ENCODE measurements at regions not wholly inside any gene's neighbourhood (a gene's known extent, or its start where the extent isn't known, plus 50 kb on each side); places are given as distances from the start of the nearest gene placed in this dataset.

- TF ChIP-seq POLR2A (IDR thresholded peaks at IDR 0.05; ENCODE audit: low read depth, low read length) (no peak), TAF1 (IDR thresholded peaks at IDR 0.05; ENCODE audit: borderline replicate concordance, low read depth, low read length) (no peak), POLR2AphosphoS5 (IDR thresholded peaks at IDR 0.05; ENCODE audit: low read depth, low read length) (no peak)
- no peak for FAIRE-seq
- no peak for DNase-seq (ENCODE audit: insufficient read length)
Measured at GRCh38 chr13:24110011-24110410, 50.5 kb upstream of the SPATA13 start.
